Trophoblast cell (in vitro differentiated cells and primary cell): ENCODE measurements at regions not wholly inside any gene's neighbourhood (a gene's known extent, or its start where the extent isn't known, plus 50 kb on each side); places are given as distances from the start of the nearest gene placed in this dataset.

ENCODE experiments used
- DNase-seq, 2 donors: peaks; one replicate each; pipeline ENCODE4 v3.0.0-alpha.2; 2016
- H2AFZ ChIP-seq: 2 replicates; pipeline ENCODE4 v1.6.1; 2013; ENCODE audit warnings: low read length, moderate library complexity, mild to moderate bottlenecking; ENCODE audit not compliant: insufficient read depth, poor library complexity
- H2AK5ac ChIP-seq: 2 replicates; pipeline ENCODE4 v1.6.1; 2013; ENCODE audit warnings: mild to moderate bottlenecking, low read length
- H2BK120ac ChIP-seq: 2 replicates; pipeline ENCODE4 v1.6.1; 2013; ENCODE audit warnings: low read length, mild to moderate bottlenecking, moderate library complexity; ENCODE audit not compliant: insufficient read depth, poor library complexity
- H2BK12ac ChIP-seq: 2 replicates; pipeline ENCODE4 v1.6.1; 2013; ENCODE audit warnings: mild to moderate bottlenecking, low read length, moderate library complexity
- H2BK5ac ChIP-seq: 2 replicates; pipeline ENCODE4 v1.6.1; 2013; ENCODE audit warnings: low read length, low read depth, moderate library complexity, mild to moderate bottlenecking; ENCODE audit not compliant: poor library complexity
- H3K14ac ChIP-seq: 2 replicates; pipeline ENCODE4 v1.6.1; 2013; ENCODE audit warnings: mild to moderate bottlenecking, low read length
- H3K18ac ChIP-seq: 2 replicates; pipeline ENCODE4 v1.6.1; 2013; ENCODE audit warnings: mild to moderate bottlenecking, low read length
- H3K23ac ChIP-seq: 2 replicates; pipeline ENCODE4 v1.6.1; 2013; ENCODE audit warnings: low read length
- H3K27ac ChIP-seq: 2 replicates; pipeline ENCODE4 v1.5.1; 2013; ENCODE audit warnings: low read depth, mild to moderate bottlenecking, inconsistent platforms, low read length, moderate library complexity
- H3K27me3 ChIP-seq: 2 replicates; pipeline ENCODE4 v1.6.1; 2013; ENCODE audit warnings: inconsistent platforms, mild to moderate bottlenecking, low read length, moderate library complexity; ENCODE audit not compliant: insufficient read depth
- H3K36me3 ChIP-seq, 2 experiments: 1 replicate in 1 of 2; 2 replicates in 1 of 2; pipeline ENCODE4 v1.6.1; 2013; ENCODE audit warnings: low read length in 2 of 2, mild to moderate bottlenecking in 2 of 2, moderate library complexity in 1 of 2; ENCODE audit not compliant: insufficient read depth in 2 of 2, control insufficient read depth in 1 of 2
- H3K4ac ChIP-seq: 2 replicates; pipeline ENCODE4 v1.6.1; 2013; ENCODE audit warnings: low read depth, mild to moderate bottlenecking, low read length, moderate library complexity
- H3K4me1 ChIP-seq, 2 experiments: 1 replicate in 1 of 2; 2 replicates in 1 of 2; pipeline ENCODE4 v1.6.1; 2013; ENCODE audit warnings: low read length in 2 of 2, mild to moderate bottlenecking in 2 of 2, moderate library complexity in 1 of 2; ENCODE audit not compliant: insufficient read depth in 2 of 2, control insufficient read depth in 1 of 2
- H3K4me2 ChIP-seq: 2 replicates; pipeline ENCODE4 v1.6.1; 2013; ENCODE audit warnings: inconsistent platforms, mild to moderate bottlenecking, low read length, moderate library complexity
- H3K4me3 ChIP-seq: 2 replicates; pipeline ENCODE4 v1.5.1; 2013; ENCODE audit warnings: mild to moderate bottlenecking, low read depth, low read length, inconsistent platforms
- H3K79me1 ChIP-seq: one replicate; pipeline ENCODE4 v1.6.1; 2013; ENCODE audit warnings: low read length
- H3K79me2 ChIP-seq: 2 replicates; pipeline ENCODE4 v1.6.1; 2013; ENCODE audit warnings: low read length, mild to moderate bottlenecking; ENCODE audit not compliant: control insufficient read depth, insufficient read depth, poor library complexity
- H3K9ac ChIP-seq: 2 replicates; pipeline ENCODE4 v1.6.1; 2013; ENCODE audit warnings: mild to moderate bottlenecking, low read length
- H3K9me3 ChIP-seq: 2 replicates; pipeline ENCODE4 v1.6.1; 2013; ENCODE audit warnings: low read depth, mild to moderate bottlenecking, control low read depth, inconsistent platforms, low read length; ENCODE audit not compliant: insufficient read depth
- H4K12ac ChIP-seq: 2 replicates; pipeline ENCODE4 v1.6.1; 2013; ENCODE audit warnings: low read depth, mild to moderate bottlenecking, low read length, moderate library complexity
- H4K8ac ChIP-seq: 2 replicates; pipeline ENCODE4 v1.6.1; 2013; ENCODE audit warnings: low read depth, mild to moderate bottlenecking, low read length, moderate library complexity
- H4K91ac ChIP-seq: one replicate; pipeline ENCODE4 v1.6.1; 2013; ENCODE audit warnings: low read depth, mild to moderate bottlenecking, low read length, moderate library complexity
- WGBS: extraction: QIAGEN DNeasy Blood & Tissue Kit; methylation state at CpG from one replicate; pipeline ENCODE4 v1.1.7; 2013; ENCODE audit warnings: missing lambda C conversion rate; ENCODE audit not compliant: insufficient read length, insufficient coverage; ENCODE audit errors: extremely low coverage; 5-methylcytosine and 5-hydroxymethylcytosine counted together

- no peak overlapping the region for H4K12ac ChIP-seq
- no peak overlapping the region for H3K18ac ChIP-seq
- no peak overlapping the region for H3K14ac ChIP-seq
- no peak overlapping the region for H3K23ac ChIP-seq
- H4K91ac ChIP-seq: no peak overlapping the region
- no peaks in the 10 kb centered on the region for H3K79me1 ChIP-seq
- H3K79me2 ChIP-seq: no peaks in the 10 kb centered on the region
- H3K9ac ChIP-seq: no peak overlapping the region
- H4K8ac ChIP-seq: no peak overlapping the region
- H3K9me3 ChIP-seq: no peaks in the 10 kb centered on the region
- H3K27ac ChIP-seq: no peak overlapping the region
- H3K4me3 ChIP-seq: no peak overlapping the region
- no peaks in the 10 kb centered on the region for H3K27me3 ChIP-seq
- no peaks in the 10 kb centered on the region for H3K4me1 ChIP-seq
- no peaks in the 10 kb centered on the region for H3K36me3 ChIP-seq
- WGBS: no CpG with 5 or more reads among the region's 6 CpGs
- H3K4me2 ChIP-seq: no peak overlapping the region
- no peak overlapping the region for H2BK120ac ChIP-seq
- H2AK5ac ChIP-seq: no peak overlapping the region
- H2BK12ac ChIP-seq: no peak overlapping the region
- no peak overlapping the region for H3K4ac ChIP-seq
- DNase-seq: no peak
- H2AFZ ChIP-seq: no peak overlapping the region
- H2BK5ac ChIP-seq: no peak overlapping the region
Observed at GRCh38 chr9:103183701-103184171, 188.6 kb downstream of the CYLC2 start.

GRCh38 chr9:103186959-103187358 is 191.8 kb downstream of the CYLC2 start:
- Histone ChIP-seq H2BK12ac (no peak overlapping the region), H3K27ac (no peak overlapping the region), H3K23ac (no peak overlapping the region), H4K91ac (no peak overlapping the region), H4K12ac (no peak overlapping the region), H3K27me3 (no peaks in the 10 kb centered on the region), H3K36me3 (no peaks in the 10 kb centered on the region), H3K4me1 (no peaks in the 10 kb centered on the region), H3K9me3 (no peaks in the 10 kb centered on the region), H3K9ac (no peak overlapping the region), H2AK5ac (no peak overlapping the region), H3K79me1 (no peaks in the 10 kb centered on the region), H4K8ac (no peak overlapping the region), H3K4me3 (no peak overlapping the region), H2AFZ (no peak overlapping the region), H2BK120ac (no peak overlapping the region), H3K79me2 (no peaks in the 10 kb centered on the region), H3K4ac (no peak overlapping the region), H3K14ac (no peak overlapping the region), H3K4me2 (no peak overlapping the region), H3K18ac (no peak overlapping the region), H2BK5ac (no peak overlapping the region)
- WGBS: no CpG with 5 or more reads among the region's 22 CpGs
- no peak for DNase-seq

GRCh38 chr9:103188781-103189350 is 193.7 kb downstream of the CYLC2 start:
- no peak overlapping the region for H3K14ac ChIP-seq
- H4K91ac ChIP-seq: no peak overlapping the region
- WGBS: no CpG with 5 or more reads among the region's 12 CpGs
- no peak overlapping the region for H2BK12ac ChIP-seq
- H4K8ac ChIP-seq: no peak overlapping the region
- no peaks in the 10 kb centered on the region for H3K36me3 ChIP-seq
- no peak overlapping the region for H3K23ac ChIP-seq
- H2BK120ac ChIP-seq: no peak overlapping the region
- no peak overlapping the region for H2AK5ac ChIP-seq
- H3K9me3 ChIP-seq: no peaks in the 10 kb centered on the region
- no peak overlapping the region for H3K4ac ChIP-seq
- H3K4me3 ChIP-seq: no peak overlapping the region
- DNase-seq: no peak
- no peak overlapping the region for H2BK5ac ChIP-seq
- no peak overlapping the region for H4K12ac ChIP-seq
- H2AFZ ChIP-seq: no peak overlapping the region
- H3K27ac ChIP-seq: no peak overlapping the region
- H3K18ac ChIP-seq: no peak overlapping the region
- H3K79me2 ChIP-seq: no peaks in the 10 kb centered on the region
- H3K27me3 ChIP-seq: no peaks in the 10 kb centered on the region
- H3K4me2 ChIP-seq: no peak overlapping the region
- H3K79me1 ChIP-seq: no peaks in the 10 kb centered on the region
- H3K4me1 ChIP-seq: no peaks in the 10 kb centered on the region
- no peak overlapping the region for H3K9ac ChIP-seq

GRCh38 chr9:103193992-103194391 is 198.9 kb downstream of the CYLC2 start:
- no peak overlapping the region for H2BK5ac ChIP-seq
- no peak overlapping the region for H4K12ac ChIP-seq
- H3K4me2 ChIP-seq: no peak overlapping the region
- H2AK5ac ChIP-seq: no peak overlapping the region
- no peak overlapping the region for H3K23ac ChIP-seq
- H3K4ac ChIP-seq: no peak overlapping the region
- no peak overlapping the region for H3K27ac ChIP-seq
- H3K9me3 ChIP-seq: no peaks in the 10 kb centered on the region
- no peak for DNase-seq
- H2AFZ ChIP-seq: no peak overlapping the region
- H3K79me2 ChIP-seq: no peaks in the 10 kb centered on the region
- no peak overlapping the region for H2BK12ac ChIP-seq
- H3K18ac ChIP-seq: no peak overlapping the region
- no peak overlapping the region for H2BK120ac ChIP-seq
- no peak overlapping the region for H3K14ac ChIP-seq
- H3K9ac ChIP-seq: no peak overlapping the region
- no CpG with 5 or more reads among the region's 1 CpG for WGBS
- H3K27me3 ChIP-seq: no peaks in the 10 kb centered on the region
- H4K91ac ChIP-seq: no peak overlapping the region
- no peak overlapping the region for H4K8ac ChIP-seq
- no peaks in the 10 kb centered on the region for H3K4me1 ChIP-seq
- H3K79me1 ChIP-seq: no peaks in the 10 kb centered on the region
- H3K4me3 ChIP-seq: no peak overlapping the region
- H3K36me3 ChIP-seq: no peaks in the 10 kb centered on the region
